ENCODE measurements at regions not wholly inside any gene's neighbourhood (a gene's known extent, or its start where the extent isn't known, plus 50 kb on each side); places are given as distances from the start of the nearest gene placed in this dataset.

DNA sequence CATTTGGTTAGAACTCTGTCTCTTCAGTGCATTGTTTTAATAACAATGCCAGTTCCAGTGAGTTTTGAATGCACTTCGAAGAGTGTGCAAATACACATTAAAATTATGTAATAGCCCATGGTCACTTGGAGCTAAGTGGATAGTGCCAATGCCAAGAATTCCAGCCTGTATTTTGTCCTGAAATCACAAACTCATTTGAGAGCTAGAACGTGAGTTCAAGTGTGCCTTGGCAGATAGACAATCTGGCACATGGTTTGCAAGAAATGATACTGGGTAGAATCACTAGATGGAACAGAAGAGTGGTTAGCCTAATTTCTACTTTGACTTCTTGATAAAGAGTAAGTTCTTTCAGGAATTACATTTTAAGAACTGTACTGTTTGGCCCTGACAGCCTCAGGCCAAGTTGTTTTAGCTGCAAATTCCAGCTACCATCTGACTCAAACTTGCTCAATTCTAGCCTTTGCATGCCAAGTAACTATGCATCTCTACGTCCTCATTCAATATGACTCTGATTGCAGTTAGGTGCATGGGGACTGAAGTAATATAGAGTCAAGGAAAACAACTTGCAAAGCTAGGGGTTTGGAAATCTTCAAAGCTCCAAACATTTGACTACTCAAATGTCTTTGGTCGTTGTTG lies 131.9 kb upstream of the SMIM31 start (continued):
- no peak for TF ChIP-seq FOXA1 (IDR thresholded peaks at IDR 0.05)

DNA sequence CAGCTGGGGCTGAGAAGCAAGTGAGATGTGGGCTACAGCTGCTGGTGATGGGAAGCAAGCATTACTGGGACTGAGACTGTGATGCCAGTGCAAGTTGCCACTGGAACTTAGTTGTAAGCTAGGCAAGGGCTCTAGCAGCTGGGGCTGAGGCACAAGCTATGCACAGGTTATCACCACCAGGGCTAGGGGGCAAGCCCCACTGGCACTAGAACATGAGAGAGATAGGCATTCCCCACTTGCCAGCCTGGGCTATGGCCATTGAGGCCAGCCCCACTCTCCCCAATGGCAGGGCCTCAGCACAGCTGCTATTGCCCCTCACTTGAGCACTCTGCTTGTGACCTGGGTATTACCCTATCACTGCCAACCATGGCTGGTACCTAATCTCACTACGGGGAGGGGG lies 130.8 kb upstream of the SMIM31 start:
- WGBS = 75% methylated on average over 1 of the region's 1 CpG
- no peak overlapping the region for H3K4me3 ChIP-seq (ENCODE audit: low read depth in 1 of 3, low read length in 3 of 3)
- no peak overlapping the region for H3K27ac ChIP-seq (ENCODE audit: low read depth in 1 of 2, low read length in 2 of 2)
- no peak overlapping the region for H3K9ac ChIP-seq (ENCODE audit: low read depth in 1 of 2, low read length in 2 of 2)
- no peak for DNase-seq (ENCODE audit: low spot score)
- H3K27me3 ChIP-seq (ENCODE audit: control insufficient read depth in 4 of 4, insufficient read depth in 4 of 4, low read length in 3 of 4) = no peaks in the 10 kb centered on the region
- peaks cover 0 to 5% (median 3%) of the 10 kb centered on the region in 4 donors for H3K9me3 ChIP-seq (ENCODE audit: control insufficient read depth in 4 of 4, low read length in 3 of 4)
- H3K4me1 ChIP-seq (ENCODE audit: control insufficient read depth in 4 of 4, insufficient read depth in 4 of 4, low read length in 3 of 4) = no peaks in the 10 kb centered on the region
- no peaks in the 10 kb centered on the region for H3K36me3 ChIP-seq (ENCODE audit: control insufficient read depth in 4 of 4, insufficient read depth in 3 of 4, low read depth in 1 of 4, low read length in 3 of 4)
- TF ChIP-seq NR2F2 (IDR thresholded peaks at IDR 0.05) (no peak), GABPA (IDR thresholded peaks at IDR 0.05 in 1 of 2, conservative IDR thresholded peaks at IDR 0.05 in 1 of 2) (no peak), HNF4A (conservative IDR thresholded peaks at IDR 0.05) (no peak), RAD21 (IDR thresholded peaks at IDR 0.05) (no peak), HNF4G (IDR thresholded peaks at IDR 0.05) (no peak), ZBTB33 (IDR thresholded peaks at IDR 0.05) (no peak)

GRCh38 chr4:164639001-164639400 lies 114.9 kb upstream of the SMIM31 start:
- Histone ChIP-seq H3K27ac (ENCODE audit: low read depth in 1 of 2, low read length in 2 of 2) (no peak overlapping the region), H3K36me3 (ENCODE audit: control insufficient read depth in 4 of 4, insufficient read depth in 3 of 4, low read depth in 1 of 4, low read length in 3 of 4) (no peaks in the 10 kb centered on the region), H3K4me1 (ENCODE audit: control insufficient read depth in 4 of 4, insufficient read depth in 4 of 4, low read length in 3 of 4) (no peaks in the 10 kb centered on the region), H3K4me3 (ENCODE audit: low read depth in 1 of 3, low read length in 3 of 3) (no peak overlapping the region), H3K27me3 (ENCODE audit: control insufficient read depth in 4 of 4, insufficient read depth in 4 of 4, low read length in 3 of 4) (no peaks in the 10 kb centered on the region), H3K9me3 (ENCODE audit: control insufficient read depth in 4 of 4, low read length in 3 of 4) (no peaks in the 10 kb centered on the region), H3K9ac (ENCODE audit: low read depth in 1 of 2, low read length in 2 of 2) (no peak overlapping the region)
- DNase-seq (ENCODE audit: low spot score) = no peak
- TF ChIP-seq FOXA1 (IDR thresholded peaks at IDR 0.05) (no peak), NR2F2 (IDR thresholded peaks at IDR 0.05) (no peak), HNF4G (IDR thresholded peaks at IDR 0.05) (no peak)
- TF ChIP-seq, protein P1, sequence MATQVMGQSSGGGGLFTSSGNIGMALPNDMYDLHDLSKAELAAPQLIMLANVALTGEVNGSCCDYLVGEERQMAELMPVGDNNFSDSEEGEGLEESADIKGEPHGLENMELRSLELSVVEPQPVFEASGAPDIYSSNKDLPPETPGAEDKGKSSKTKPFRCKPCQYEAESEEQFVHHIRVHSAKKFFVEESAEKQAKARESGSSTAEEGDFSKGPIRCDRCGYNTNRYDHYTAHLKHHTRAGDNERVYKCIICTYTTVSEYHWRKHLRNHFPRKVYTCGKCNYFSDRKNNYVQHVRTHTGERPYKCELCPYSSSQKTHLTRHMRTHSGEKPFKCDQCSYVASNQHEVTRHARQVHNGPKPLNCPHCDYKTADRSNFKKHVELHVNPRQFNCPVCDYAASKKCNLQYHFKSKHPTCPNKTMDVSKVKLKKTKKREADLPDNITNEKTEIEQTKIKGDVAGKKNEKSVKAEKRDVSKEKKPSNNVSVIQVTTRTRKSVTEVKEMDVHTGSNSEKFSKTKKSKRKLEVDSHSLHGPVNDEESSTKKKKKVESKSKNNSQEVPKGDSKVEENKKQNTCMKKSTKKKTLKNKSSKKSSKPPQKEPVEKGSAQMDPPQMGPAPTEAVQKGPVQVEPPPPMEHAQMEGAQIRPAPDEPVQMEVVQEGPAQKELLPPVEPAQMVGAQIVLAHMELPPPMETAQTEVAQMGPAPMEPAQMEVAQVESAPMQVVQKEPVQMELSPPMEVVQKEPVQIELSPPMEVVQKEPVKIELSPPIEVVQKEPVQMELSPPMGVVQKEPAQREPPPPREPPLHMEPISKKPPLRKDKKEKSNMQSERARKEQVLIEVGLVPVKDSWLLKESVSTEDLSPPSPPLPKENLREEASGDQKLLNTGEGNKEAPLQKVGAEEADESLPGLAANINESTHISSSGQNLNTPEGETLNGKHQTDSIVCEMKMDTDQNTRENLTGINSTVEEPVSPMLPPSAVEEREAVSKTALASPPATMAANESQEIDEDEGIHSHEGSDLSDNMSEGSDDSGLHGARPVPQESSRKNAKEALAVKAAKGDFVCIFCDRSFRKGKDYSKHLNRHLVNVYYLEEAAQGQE (IDR thresholded peaks at IDR 0.05) = no peak

DNA sequence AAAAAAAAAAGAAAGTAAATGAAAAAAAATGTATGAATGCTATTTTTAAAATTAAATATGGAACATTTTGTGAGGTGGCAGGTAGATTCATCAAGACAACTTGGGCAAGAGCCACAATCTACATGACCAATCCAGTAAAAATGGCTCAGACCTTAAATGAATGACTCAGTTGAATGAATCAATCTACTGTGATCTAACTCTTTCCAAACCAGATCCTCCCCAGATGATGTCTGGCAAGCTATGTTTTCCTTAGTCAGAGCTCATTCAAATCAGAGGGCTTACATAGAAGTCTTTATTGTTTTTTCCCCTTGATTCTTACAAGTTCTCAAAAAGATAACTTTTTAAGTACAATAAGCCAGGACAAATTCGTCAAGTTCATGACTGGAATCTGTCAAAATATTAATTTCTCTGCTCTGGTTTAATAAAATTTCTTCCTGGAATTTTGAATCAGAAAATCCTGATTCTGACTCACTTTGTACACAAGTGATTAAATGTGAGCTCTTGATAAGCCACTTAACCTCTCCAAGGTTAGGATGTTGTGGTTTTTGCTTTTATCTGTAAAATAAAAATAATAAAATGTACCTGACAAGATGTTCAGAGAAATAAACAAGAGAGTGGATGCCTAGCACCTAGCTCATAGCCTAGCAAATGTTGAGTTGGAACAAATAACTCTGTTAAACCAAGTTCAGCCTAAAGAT lies 105.6 kb upstream of the SMIM31 start:
- WGBS = 36% methylated on average over 1 of the region's 1 CpG
- no peaks in the 10 kb centered on the region for H3K9me3 ChIP-seq (ENCODE audit: control insufficient read depth in 4 of 4, low read length in 3 of 4)
- no peak overlapping the region for H3K27ac ChIP-seq (ENCODE audit: low read depth in 1 of 2, low read length in 2 of 2)
- H3K9ac ChIP-seq (ENCODE audit: low read depth in 1 of 2, low read length in 2 of 2) = no peak overlapping the region
- H3K4me3 ChIP-seq (ENCODE audit: low read depth in 1 of 3, low read length in 3 of 3) = no peak overlapping the region
- H3K27me3 ChIP-seq (ENCODE audit: control insufficient read depth in 4 of 4, insufficient read depth in 4 of 4, low read length in 3 of 4) = peaks cover 0 to 4% (median 1%) of the 10 kb centered on the region in 4 donors
- TF ChIP-seq TAF1 (conservative IDR thresholded peaks at IDR 0.05) (no peak), ATF3 (IDR thresholded peaks at IDR 0.05) (no peak), CTCF (IDR thresholded peaks at IDR 0.05; ENCODE audit: low read depth, low read length, missing input control) (no peak), RXRA (IDR thresholded peaks at IDR 0.05) (no peak)
- TF ChIP-seq, protein P2, sequence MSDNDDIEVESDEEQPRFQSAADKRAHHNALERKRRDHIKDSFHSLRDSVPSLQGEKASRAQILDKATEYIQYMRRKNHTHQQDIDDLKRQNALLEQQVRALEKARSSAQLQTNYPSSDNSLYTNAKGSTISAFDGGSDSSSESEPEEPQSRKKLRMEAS (IDR thresholded peaks at IDR 0.05) = no peak
- no peaks in the 10 kb centered on the region for H3K4me1 ChIP-seq (ENCODE audit: control insufficient read depth in 4 of 4, insufficient read depth in 4 of 4, low read length in 3 of 4)
- DNase-seq (ENCODE audit: low spot score) = no peak
- H3K36me3 ChIP-seq (ENCODE audit: control insufficient read depth in 4 of 4, insufficient read depth in 3 of 4, low read depth in 1 of 4, low read length in 3 of 4) = no peaks in the 10 kb centered on the region

Measured in liver (tissue), 8 donors.